Activated gamma-delta T cell treated with Interleukin-2 at 50 U/mL for 16 hours (primary cell): ENCODE measurements at regions not wholly inside any gene's neighbourhood (a gene's known extent, or its start where the extent isn't known, plus 50 kb on each side); places are given as distances from the start of the nearest gene placed in this dataset.

Experiments
- DNase-seq: peaks from one replicate; pipeline ENCODE4 v3.0.0-alpha.2; 2020

DNA sequence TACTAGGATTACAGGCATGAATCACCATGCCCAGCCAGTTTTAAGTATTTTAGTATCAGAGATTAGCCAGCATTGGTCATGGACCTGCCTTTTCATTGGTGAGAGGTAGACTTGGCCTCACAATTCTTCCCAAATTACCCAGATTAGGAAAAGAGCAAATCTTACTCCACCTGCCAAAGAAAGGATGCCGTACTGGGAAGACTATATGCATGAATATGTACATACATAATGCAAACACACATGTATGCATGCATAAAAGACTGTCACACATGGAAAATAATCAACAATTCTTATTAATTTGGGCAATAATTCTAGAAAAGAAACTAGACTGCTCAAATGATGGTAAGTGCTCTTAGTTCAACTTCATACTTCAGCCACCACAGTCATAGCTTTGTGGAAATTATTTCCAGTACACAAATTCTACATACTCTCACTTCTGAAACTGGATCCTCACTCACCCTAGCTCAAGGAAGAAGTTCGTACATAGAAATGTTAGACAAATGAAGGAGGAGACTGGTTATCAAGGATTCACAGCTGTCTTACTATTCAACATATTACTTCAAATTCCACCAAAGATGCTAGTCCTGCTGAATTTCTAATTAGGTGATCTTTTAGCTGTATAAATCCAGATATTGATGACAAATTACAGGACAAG is 73.7 kb downstream of the MINAR2 start:
- no peak for DNase-seq

DNA sequence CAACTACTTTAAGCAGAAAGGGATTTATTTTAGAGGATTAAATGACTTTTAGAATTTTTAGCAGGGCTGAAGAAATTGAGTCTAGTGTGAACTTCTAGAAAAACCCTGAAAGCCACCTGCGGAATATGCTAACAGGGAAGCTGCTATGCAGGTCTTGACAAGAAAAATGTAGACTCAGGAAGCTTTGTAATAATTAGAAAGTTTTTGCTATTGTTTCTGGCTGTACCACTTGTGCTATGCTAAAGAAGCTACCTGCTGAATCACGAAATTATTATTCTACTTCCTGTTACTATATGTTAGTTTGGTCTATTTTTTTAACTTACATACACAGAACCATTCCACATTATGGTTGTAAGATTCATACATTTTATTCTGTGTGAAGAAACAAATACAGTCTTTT is 74.0 kb upstream of the CHSY3 start:
- DNase-seq = no peak

DNA sequence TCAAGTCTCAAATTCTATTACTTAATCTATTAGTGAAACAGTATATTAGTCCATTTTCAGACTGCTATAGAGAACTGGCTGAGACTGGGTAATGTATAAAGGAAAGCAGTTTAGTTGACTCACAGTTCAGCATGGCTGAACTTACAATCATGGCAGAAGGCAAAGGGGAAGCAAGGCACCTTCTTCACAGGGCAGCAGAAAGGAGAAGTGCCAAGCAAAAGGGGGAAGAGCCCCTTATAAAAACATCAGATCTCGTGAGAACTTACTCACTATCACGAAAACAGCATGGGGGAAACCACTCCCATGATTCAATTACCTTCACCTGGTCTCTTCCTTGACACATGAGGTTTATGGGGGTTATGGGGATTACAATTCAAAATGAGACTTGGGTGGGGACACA is 67.9 kb upstream of the CHSY3 start:
- no peak for DNase-seq

DNA sequence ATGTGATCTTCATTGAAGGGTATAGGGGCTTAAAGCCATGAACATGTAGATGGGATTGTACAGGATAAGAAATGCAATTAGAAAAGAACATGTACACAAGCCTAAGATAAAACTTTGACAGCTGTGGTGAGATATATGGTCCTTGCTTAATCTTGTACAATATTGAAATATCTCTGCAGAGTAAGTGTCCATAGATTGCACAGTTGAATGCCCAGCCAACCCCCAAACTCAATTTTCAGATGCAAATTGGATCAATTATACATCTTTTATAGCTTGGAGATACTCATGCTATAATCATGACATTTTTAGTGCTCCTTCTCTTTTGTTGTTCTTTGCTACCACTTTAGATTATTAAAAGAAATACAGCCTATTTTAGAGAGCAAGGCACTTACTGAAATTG is 59.5 kb upstream of the CHSY3 start:
- DNase-seq = no peak

DNA sequence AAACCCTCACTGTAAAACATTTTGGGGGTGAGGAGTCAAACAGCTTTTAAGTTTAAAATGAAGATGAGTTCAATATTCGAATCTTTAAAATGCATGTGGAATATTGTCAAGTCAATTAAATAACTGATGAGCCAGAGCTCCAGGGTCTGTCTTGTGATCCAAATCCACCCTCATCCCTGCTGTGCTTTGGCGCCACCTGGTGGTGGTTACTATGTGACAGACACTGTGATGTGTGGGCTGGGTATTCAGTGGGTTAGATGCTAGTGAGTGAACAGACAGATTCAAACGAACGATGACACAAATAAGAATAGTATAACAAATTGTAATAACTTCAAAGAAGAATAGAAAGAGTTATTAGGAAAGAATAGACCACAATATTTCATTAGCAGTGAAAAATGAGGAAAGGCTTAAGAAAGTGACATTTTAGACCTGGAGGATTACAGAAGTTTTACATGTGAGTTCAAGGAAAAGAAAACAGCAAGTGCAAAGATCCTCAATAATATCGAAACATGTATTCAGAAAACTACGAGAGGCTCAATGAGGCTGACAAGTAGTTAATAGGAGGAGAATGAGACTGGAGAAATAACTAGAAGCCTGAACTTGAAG is 51.4 kb upstream of the CHSY3 start:
- DNase-seq = peak; percentile 56

DNA sequence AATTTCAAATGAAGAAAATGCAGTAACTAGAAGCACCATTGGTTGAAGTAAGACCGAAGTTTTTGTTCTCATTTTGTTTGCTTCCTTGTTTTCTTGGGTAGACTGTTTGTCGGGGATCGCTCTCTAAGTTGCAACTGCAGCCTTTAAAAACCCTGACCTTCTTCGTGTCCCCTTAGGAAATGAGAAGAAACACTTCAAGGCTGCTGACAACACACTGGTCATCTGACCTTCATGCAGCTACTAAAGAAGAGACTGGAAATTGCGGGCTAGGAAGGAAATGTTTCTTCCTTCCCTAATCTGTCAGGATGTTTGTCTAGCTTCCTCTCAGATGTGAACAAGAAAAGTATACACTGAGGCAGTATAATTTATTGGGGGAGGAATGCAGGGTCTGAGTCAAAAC is 50.7 kb upstream of the CHSY3 start:
- DNase-seq = no peak
